GM12878 (cell line): ENCODE measurements at regions not wholly inside any gene's neighbourhood (a gene's known extent, or its start where the extent isn't known, plus 50 kb on each side); places are given as distances from the start of the nearest gene placed in this dataset.
"Not testable (repeated sequence)": the region's sequence is repeated elsewhere in the genome, so short reads cannot be mapped to it uniquely, and the experiment has no call there.

Experiments
- ATAC-seq: fragments of 200-7000 bp; cut with Tn5 transposase; 3 replicates; pipeline ENCODE4 v1.9.1; 2020; ENCODE audit warnings: mild to moderate bottlenecking, moderate library complexity
- BruUV-seq: library from RNA; stranded (reverse); fragments of 400-500 nt; replicated peaks from 2 replicates; lab custom pipeline; 2021; lab: Mats Ljungman, UMichigan
- CTCF ChIA-PET: fragments of 300-600 bp; sonication (Branson Sonifier 250); formaldehyde crosslinking; extraction: SDS; loops from one replicate; lab custom pipeline; 2021; ENCODE audit warnings: inconsistent platforms; lab: Yijun Ruan, JAX
- POLR2A ChIA-PET: fragments of 350-600 bp; formaldehyde crosslinking; extraction: SDS; loops from one replicate; lab custom pipeline; 2021; ENCODE audit warnings: inconsistent platforms; lab: Charles Lee
- RAD21 ChIA-PET: fragments of 300-600 bp; sonication (Branson Sonifier 250); formaldehyde crosslinking; loops from one replicate; lab custom pipeline; 2023; ENCODE audit warnings: antibody characterized with exemption; ENCODE audit not compliant: unreplicated experiment; lab: Charles Lee
- SMC1A ChIA-PET: fragments of 300-600 bp; sonication (Branson Sonifier 250); formaldehyde crosslinking; loops from one replicate; lab custom pipeline; 2023; ENCODE audit not compliant: unreplicated experiment, uncharacterized antibody; lab: Charles Lee
- DNase-seq: peaks from one replicate; pipeline ENCODE4 v3.0.0-alpha.2; 2011; ENCODE audit warnings: low read depth, low spot score
- FAIRE-seq: peaks from 3 replicates; lab custom pipeline; 2011; peaks lifted over from hg19 to GRCh38; lab: Jason Lieb, UNC
- H2AFZ ChIP-seq: 2 replicates; pipeline ENCODE4 v1.6.0; 2011; ENCODE audit warnings: low read depth, low read length, control low read depth; ENCODE audit not compliant: control insufficient read depth
- H3K27ac ChIP-seq: 2 replicates; pipeline ENCODE4 v1.5.1; 2011; ENCODE audit warnings: control low read depth; ENCODE audit not compliant: control insufficient read depth, insufficient read depth
- H3K27me3 ChIP-seq, 2 experiments: replicated peaks in 1 of 2; 2 replicates each; pipeline versions ENCODE4 v1.6.0 to v1.6.1; 2011; ENCODE audit warnings: low read length in 1 of 2; ENCODE audit not compliant: control insufficient read depth in 2 of 2, insufficient read depth in 2 of 2
- H3K36me3 ChIP-seq, 2 experiments: 2 replicates each; pipeline ENCODE4 v1.5.1; 2011; ENCODE audit warnings: low read length in 1 of 2; ENCODE audit not compliant: control insufficient read depth in 2 of 2, insufficient read depth in 2 of 2
- H3K4me1 ChIP-seq: 2 replicates; pipeline ENCODE4 v1.6.1; 2011; ENCODE audit warnings: mild to moderate bottlenecking, low read length, moderate library complexity, mixed read lengths; ENCODE audit not compliant: control insufficient read depth, insufficient read depth
- H3K4me2 ChIP-seq: 2 replicates; pipeline ENCODE4 v1.6.0; 2011; ENCODE audit warnings: control low read depth; ENCODE audit not compliant: control insufficient read depth, insufficient read depth
- H3K4me3 ChIP-seq: fragments of 200-600 bp; sonication (generic); 2 replicates; pipeline ENCODE4 v1.5.1; 2016
- H3K79me2 ChIP-seq: 2 replicates; pipeline ENCODE4 v1.6.0; 2011; ENCODE audit warnings: low read length; ENCODE audit not compliant: control insufficient read depth, insufficient read depth
- H3K9ac ChIP-seq: 2 replicates; pipeline ENCODE4 v1.8.0; 2011; ENCODE audit warnings: low read length, control low read depth, mixed read lengths; ENCODE audit not compliant: control insufficient read depth, insufficient read depth
- H3K9me3 ChIP-seq: replicated peaks from 3 replicates; pipeline ENCODE4 v1.5.1; 2011; ENCODE audit warnings: mild to moderate bottlenecking, low read length; ENCODE audit not compliant: control insufficient read depth, insufficient read depth
- H4K20me1 ChIP-seq: 2 replicates; pipeline ENCODE4 v1.6.0; 2011; ENCODE audit not compliant: control insufficient read depth, insufficient read depth
- BHLHE40 ChIP-seq, 2 experiments: fragments of 450-650 bp in 1 of 2; IDR thresholded peaks; 2 replicates each; pipeline ENCODE4 v1.6.1; 2011 to 2017; ENCODE audit warnings: low read depth in 2 of 2, borderline replicate concordance in 1 of 2, improper control_type of control experiment in 1 of 2, low read length in 1 of 2, mild to moderate bottlenecking in 1 of 2
- HDAC2 ChIP-seq: fragments of 200-600 bp; sonication (generic); IDR thresholded peaks from 2 replicates; pipeline ENCODE4 v1.6.1; 2017
- HDGF ChIP-seq: fragments of 450-650 bp; IDR thresholded peaks from 2 replicates; pipeline ENCODE4 v1.6.1; 2016; ENCODE audit warnings: antibody characterized with exemption
- RFX5 ChIP-seq: IDR thresholded peaks from 2 replicates; pipeline ENCODE4 v1.6.1; 2011; ENCODE audit warnings: low read depth, low read length, improper control_type of control experiment
- ZNF384 ChIP-seq: IDR thresholded peaks from 2 replicates; pipeline ENCODE4 v1.6.1; 2012; ENCODE audit warnings: low read depth, mild to moderate bottlenecking, low read length, improper control_type of control experiment, borderline replicate concordance
- WGBS: methylation state at CpG from one replicate; pipeline ENCODE4 v1.1.6; 2016; ENCODE audit warnings: low lambda C conversion rate; ENCODE audit not compliant: insufficient replicate concordance, insufficient coverage; ENCODE audit errors: missing lambda C conversion rate; 5-methylcytosine and 5-hydroxymethylcytosine counted together
- in situ Hi-C: fragments of 300-500 bp; cut with MboI; formaldehyde crosslinking; loops from 9 replicates; pipeline ENCODE4 v1.14.3; 2018; ENCODE audit warnings: mixed read lengths
- intact Hi-C: fragments of 100-400 bp; cut with micrococcal nuclease; formaldehyde crosslinking; loops from one replicate; pipeline ENCODE4 v1.14.2; 2022; ENCODE audit not compliant: unreplicated experiment

GRCh38 chr13:108064372-108064771 lies 151.0 kb downstream of the LIG4 start:
- CTCF ChIA-PET, H3K36me3 ChIP-seq, H3K4me3 ChIP-seq, SMC1A ChIA-PET, H3K4me2 ChIP-seq, H3K9me3 ChIP-seq, H3K9ac ChIP-seq, FAIRE-seq, POLR2A ChIA-PET, H3K27me3 ChIP-seq, H2AFZ ChIP-seq, intact Hi-C loops, H4K20me1 ChIP-seq, H3K27ac ChIP-seq, ATAC-seq, in situ Hi-C loops, H3K79me2 ChIP-seq, H3K4me1 ChIP-seq, RAD21 ChIA-PET, BruUV-seq, DNase-seq: not testable (repeated sequence)
- WGBS: 0% methylated on average over 1 of the region's 1 CpG

DNA sequence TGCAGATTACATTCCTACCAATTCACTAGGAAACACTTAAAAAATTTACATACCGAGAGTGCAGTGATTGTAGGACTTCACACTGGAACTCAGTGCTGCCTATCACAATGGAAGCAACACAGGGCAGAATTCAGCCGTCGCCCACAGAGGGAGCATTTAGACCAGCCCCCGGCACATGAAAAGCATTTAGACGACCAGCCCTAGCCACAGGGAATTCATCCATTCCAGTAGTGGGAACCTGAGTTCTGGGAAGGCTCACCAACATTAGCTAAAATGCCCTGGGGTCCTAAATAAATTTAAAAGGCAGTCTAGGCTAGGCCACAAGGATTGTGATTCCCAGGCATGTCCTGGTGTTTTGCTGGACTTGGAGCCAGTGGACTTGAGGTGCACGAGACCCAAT lies 155.2 kb downstream of the LIG4 start:
- Histone ChIP-seq H3K9me3 (no peaks in the 10 kb centered on the region), H3K27ac (no peak overlapping the region), H3K9ac (no peak overlapping the region), H2AFZ (no peak overlapping the region), H3K4me2 (no peak overlapping the region), H3K4me3 (no peak overlapping the region), H3K79me2 (no peaks in the 10 kb centered on the region), H3K4me1 (no peaks in the 10 kb centered on the region), H3K36me3 (no peaks in the 10 kb centered on the region), H3K27me3 (no peaks in the 10 kb centered on the region), H4K20me1 (no peaks in the 10 kb centered on the region)
- FAIRE-seq (no peak), ATAC-seq (no peak), DNase-seq (no peak)
- ChIA-PET SMC1A (no interaction called here), POLR2A (no interaction called here), RAD21 (no interaction called here), CTCF (no interaction called here)
- WGBS: 29% methylated on average over 6 of the region's 6 CpGs
- BruUV-seq: no TSS peak
- in situ Hi-C loops (no loop called here), intact Hi-C loops (no loop called here)
- TF ChIP-seq HDGF: no peak
- no peak for TF ChIP-seq HDAC2
- TF ChIP-seq RFX5: no peak
- TF ChIP-seq ZNF384: no peak
- TF ChIP-seq BHLHE40 (IDR thresholded peaks at IDR 0.05; ENCODE audit: borderline replicate concordance in 1 of 2, low read depth in 2 of 2, low read length in 1 of 2): no peak
